Ovary (tissue), 7 donors: ENCODE measurements at regions not wholly inside any gene's neighbourhood (a gene's known extent, or its start where the extent isn't known, plus 50 kb on each side); places are given as distances from the start of the nearest gene placed in this dataset.

Experiments
- DNase-seq, 5 donors: peaks; one replicate each; pipeline ENCODE4 v3.0.0-alpha.2; 2019 to 2020
- H3K27ac ChIP-seq, 2 donors: fragments of 200-600 bp; one replicate each; pipeline versions ENCODE4 v1.5.1 to v1.8.0; 2019 to 2022
- H3K27me3 ChIP-seq: fragments of 200-600 bp; one replicate; pipeline ENCODE4 v1.8.0; 2022
- H3K36me3 ChIP-seq: fragments of 200-600 bp; sonication (generic); one replicate; pipeline ENCODE4 v1.5.1; 2019
- H3K4me1 ChIP-seq: one replicate; pipeline ENCODE4 v1.8.1; 2013; ENCODE audit warnings: mild to moderate bottlenecking, moderate library complexity; ENCODE audit not compliant: insufficient read depth
- H3K4me3 ChIP-seq: fragments of 200-600 bp; sonication (generic); one replicate; pipeline ENCODE4 v1.5.1; 2017
- H3K9me3 ChIP-seq, 2 donors: fragments of 200-600 bp in 1 of 2; sonication (generic) in 1 of 2; one replicate each; pipeline versions ENCODE4 v1.5.1 to v1.8.1; 2013 to 2019; ENCODE audit warnings: mild to moderate bottlenecking in 1 of 2, moderate library complexity in 1 of 2
- EP300 ChIP-seq: sonication (generic); formaldehyde crosslinking; IDR thresholded peaks from one replicate; pipeline ENCODE4 v1.6.1; 2017; ENCODE audit warnings: antibody characterized with exemption
- POLR2A ChIP-seq: fragments of 450-650 bp; IDR thresholded peaks from one replicate; pipeline ENCODE4 v1.6.1; 2017; ENCODE audit warnings: antibody characterized with exemption, mild to moderate bottlenecking, moderate library complexity
- WGBS, 3 donors: extraction: QIAGEN DNeasy Blood & Tissue Kit in 1 of 3; methylation state at CpG; one replicate each; pipeline versions ENCODE4 v1.1.5 to v1.1.7; 2013 to 2017; 5-methylcytosine and 5-hydroxymethylcytosine counted together
- intact Hi-C, 4 donors: fragments of 100-400 bp; cut with DNase I; formaldehyde crosslinking; loops; one replicate each; pipeline versions ENCODE4 v1.11.0 to v1.15.1; 2022 to 2023
- TF ChIP-seq, protein P1 (sequence below), 3 donors: fragments of 450-650 bp in 2 of 3; fragments of 200-600 bp in 1 of 3; IDR thresholded peaks; one replicate each; pipeline versions ENCODE4 v1.5.1 to v1.8.0; 2016 to 2022; ENCODE audit warnings: antibody characterized with exemption in 3 of 3, mild to moderate bottlenecking in 1 of 3
- donor health status: DM: no; HTN: no; CAD: no; lungs with moderate emphysema.
- donor health status: DM: no; HTN: no; CAD: no.
- donor health status: Bipolar disorder and iron deficiency.
- donor health status: DM: no; HTN: no; CAD: no.
- donor health status: DM: yes; HTN: yes; CAD: no.

GRCh38 chr3:64276131-64276530 lies 50.9 kb upstream of the PRICKLE2 start:
- intact Hi-C loops, result no loop called here
- no peaks in the 10 kb centered on the region for H3K4me1 ChIP-seq
- H3K27ac ChIP-seq, result no peak overlapping the region
- no peaks in the 10 kb centered on the region for H3K27me3 ChIP-seq
- DNase-seq, result no peak
- no peaks in the 10 kb centered on the region for H3K36me3 ChIP-seq
- TF ChIP-seq, protein P1, sequence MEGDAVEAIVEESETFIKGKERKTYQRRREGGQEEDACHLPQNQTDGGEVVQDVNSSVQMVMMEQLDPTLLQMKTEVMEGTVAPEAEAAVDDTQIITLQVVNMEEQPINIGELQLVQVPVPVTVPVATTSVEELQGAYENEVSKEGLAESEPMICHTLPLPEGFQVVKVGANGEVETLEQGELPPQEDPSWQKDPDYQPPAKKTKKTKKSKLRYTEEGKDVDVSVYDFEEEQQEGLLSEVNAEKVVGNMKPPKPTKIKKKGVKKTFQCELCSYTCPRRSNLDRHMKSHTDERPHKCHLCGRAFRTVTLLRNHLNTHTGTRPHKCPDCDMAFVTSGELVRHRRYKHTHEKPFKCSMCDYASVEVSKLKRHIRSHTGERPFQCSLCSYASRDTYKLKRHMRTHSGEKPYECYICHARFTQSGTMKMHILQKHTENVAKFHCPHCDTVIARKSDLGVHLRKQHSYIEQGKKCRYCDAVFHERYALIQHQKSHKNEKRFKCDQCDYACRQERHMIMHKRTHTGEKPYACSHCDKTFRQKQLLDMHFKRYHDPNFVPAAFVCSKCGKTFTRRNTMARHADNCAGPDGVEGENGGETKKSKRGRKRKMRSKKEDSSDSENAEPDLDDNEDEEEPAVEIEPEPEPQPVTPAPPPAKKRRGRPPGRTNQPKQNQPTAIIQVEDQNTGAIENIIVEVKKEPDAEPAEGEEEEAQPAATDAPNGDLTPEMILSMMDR (IDR thresholded peaks at IDR 0.05), result no peak
- TF ChIP-seq EP300 (no peak), POLR2A (no peak)
- no peaks in the 10 kb centered on the region for H3K9me3 ChIP-seq
- H3K4me3 ChIP-seq, result no peak overlapping the region
- 90 to 95% (median 92%) methylated on average over 3 of the region's 3 CpGs for WGBS, 3 donors
